ENCODE measurements at regions not wholly inside any gene's neighbourhood (a gene's known extent, or its start where the extent isn't known, plus 50 kb on each side); places are given as distances from the start of the nearest gene placed in this dataset.

DNA sequence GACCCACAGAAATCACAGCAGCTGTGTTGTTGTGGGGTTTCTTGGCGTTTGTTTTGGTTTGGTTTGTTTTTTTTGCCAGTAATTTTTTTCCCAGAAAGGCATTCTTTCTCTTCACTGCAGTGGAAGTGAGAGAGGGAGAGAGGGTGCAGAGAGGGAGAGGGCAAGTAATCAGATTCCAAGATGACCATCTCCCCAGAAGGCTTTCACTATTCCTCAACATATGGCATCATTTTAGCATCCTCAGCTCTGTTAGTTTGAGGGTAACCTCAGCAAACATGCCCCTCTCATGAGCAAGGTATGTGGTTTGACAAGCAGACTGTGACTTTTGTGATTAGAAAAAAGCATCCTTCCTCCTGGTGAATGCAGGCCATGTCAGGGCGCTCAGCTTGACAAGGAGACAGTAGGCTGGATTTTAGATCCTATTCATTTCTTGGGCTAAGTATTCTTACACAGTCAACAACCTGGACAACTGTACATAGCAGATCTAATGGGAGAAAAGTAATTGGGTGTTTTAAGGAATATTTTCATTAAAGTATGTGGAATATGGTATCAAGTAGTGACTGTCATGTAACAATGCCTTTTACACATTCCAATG lies 86.3 kb upstream of the PIK3CG start:
- DNase-seq (ENCODE audit: extremely low spot score, unreplicated experiment) = no peak
- TF ChIP-seq CTCF (conservative IDR thresholded peaks at IDR 0.05) = no peak
- H3K4me1 Mint-ChIP-seq (ENCODE audit: unreplicated experiment) = no peaks in the 10 kb centered on the region
- no peak overlapping the region for H3K27ac Mint-ChIP-seq
- H3K27me3 Mint-ChIP-seq = no peaks in the 10 kb centered on the region
- no peaks in the 10 kb centered on the region for H3K36me3 Mint-ChIP-seq
- no peaks in the 10 kb centered on the region for H3K9me3 Mint-ChIP-seq
- no peak overlapping the region for H3K4me3 Mint-ChIP-seq

- H3K9me3 Mint-ChIP-seq = no peaks in the 10 kb centered on the region
- no peak overlapping the region for H3K4me3 Mint-ChIP-seq
- no peaks in the 10 kb centered on the region for H3K4me1 Mint-ChIP-seq (ENCODE audit: unreplicated experiment)
- no peak overlapping the region for H3K27ac Mint-ChIP-seq
- no peak for TF ChIP-seq CTCF (conservative IDR thresholded peaks at IDR 0.05)
- H3K27me3 Mint-ChIP-seq = no peaks in the 10 kb centered on the region
- DNase-seq (ENCODE audit: extremely low spot score, unreplicated experiment) = no peak
- H3K36me3 Mint-ChIP-seq = no peaks in the 10 kb centered on the region
These were observed 85.2 kb upstream of the PIK3CG start for GRCh38 chr7:106779877-106780276.

DNA sequence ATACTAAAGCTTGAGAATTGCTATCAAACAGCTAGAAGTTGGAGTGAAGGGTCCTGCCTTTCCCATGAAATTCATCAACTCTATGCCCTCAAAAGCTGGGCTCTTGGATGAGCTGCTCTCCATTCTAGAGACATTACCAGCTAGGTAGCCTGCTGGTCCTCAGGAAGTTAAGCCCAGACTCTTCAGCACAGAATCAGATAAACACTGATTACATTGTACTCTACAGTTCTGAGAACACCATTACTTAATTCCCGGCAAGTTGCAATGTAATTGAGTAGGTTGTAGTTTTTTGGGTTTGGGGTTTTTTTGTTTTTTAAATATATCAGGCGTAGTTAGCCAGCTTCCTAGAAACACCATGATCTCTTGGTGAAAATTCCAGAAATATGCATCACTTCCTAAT lies 84.1 kb upstream of the PIK3CG start:
- no peak for DNase-seq (ENCODE audit: extremely low spot score, unreplicated experiment)
- H3K27ac Mint-ChIP-seq = no peak overlapping the region
- H3K4me3 Mint-ChIP-seq = no peak overlapping the region
- TF ChIP-seq CTCF (conservative IDR thresholded peaks at IDR 0.05) = no peak
- no peaks in the 10 kb centered on the region for H3K36me3 Mint-ChIP-seq
- no peaks in the 10 kb centered on the region for H3K4me1 Mint-ChIP-seq (ENCODE audit: unreplicated experiment)
- no peaks in the 10 kb centered on the region for H3K27me3 Mint-ChIP-seq
- H3K9me3 Mint-ChIP-seq = no peaks in the 10 kb centered on the region

- DNase-seq (ENCODE audit: extremely low spot score, unreplicated experiment) = no peak
- no peaks in the 10 kb centered on the region for H3K36me3 Mint-ChIP-seq
- no peaks in the 10 kb centered on the region for H3K4me1 Mint-ChIP-seq (ENCODE audit: unreplicated experiment)
- H3K27ac Mint-ChIP-seq = no peak overlapping the region
- no peaks in the 10 kb centered on the region for H3K9me3 Mint-ChIP-seq
- H3K4me3 Mint-ChIP-seq = no peak overlapping the region
- no peaks in the 10 kb centered on the region for H3K27me3 Mint-ChIP-seq
- TF ChIP-seq CTCF (conservative IDR thresholded peaks at IDR 0.05) = no peak
These were observed 83.1 kb upstream of the PIK3CG start for GRCh38 chr7:106781828-106782544.

DNA sequence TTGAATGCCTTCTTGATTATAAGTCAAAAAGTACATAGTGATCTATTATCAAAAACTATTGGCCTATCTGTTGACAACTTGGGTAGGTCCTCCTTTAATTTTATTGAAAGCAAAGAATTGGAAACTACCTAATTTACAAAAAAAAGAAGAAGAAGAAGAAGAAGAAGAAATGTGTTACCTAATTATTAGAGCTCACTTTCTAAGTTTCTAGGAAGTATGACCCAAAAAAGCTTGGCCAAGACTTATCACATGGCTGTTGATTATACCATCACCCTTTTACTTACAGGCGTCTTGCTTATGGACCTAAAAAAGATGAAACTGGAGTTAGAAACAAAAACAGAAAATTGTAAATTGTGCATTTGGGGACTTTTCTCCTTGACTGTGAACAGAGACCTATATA lies 81.8 kb upstream of the PIK3CG start:
- no peaks in the 10 kb centered on the region for H3K27me3 Mint-ChIP-seq
- no peak for DNase-seq (ENCODE audit: extremely low spot score, unreplicated experiment)
- no peaks in the 10 kb centered on the region for H3K4me1 Mint-ChIP-seq (ENCODE audit: unreplicated experiment)
- no peak overlapping the region for H3K4me3 Mint-ChIP-seq
- H3K27ac Mint-ChIP-seq = no peak overlapping the region
- no peaks in the 10 kb centered on the region for H3K36me3 Mint-ChIP-seq
- no peaks in the 10 kb centered on the region for H3K9me3 Mint-ChIP-seq
- TF ChIP-seq CTCF (conservative IDR thresholded peaks at IDR 0.05) = no peak
